Small intestine (tissue), 7 donors: ENCODE measurements at regions not wholly inside any gene's neighbourhood (a gene's known extent, or its start where the extent isn't known, plus 50 kb on each side); places are given as distances from the start of the nearest gene placed in this dataset.

Experiments used
- DNase-seq, 2 donors: peaks; one replicate each; pipeline versions ENCODE4 v3.0.0 to v3.0.0-alpha.2; 2013
- FAIRE-seq: peaks from 2 replicates; lab custom pipeline; 2012; peaks lifted over from hg19 to GRCh38; lab: Jason Lieb, UNC
- H3K27ac ChIP-seq, 3 donors: one replicate each; pipeline ENCODE4 v1.5.1; 2013; ENCODE audit warnings: low read length in 2 of 3, mild to moderate bottlenecking in 2 of 3, control low read depth in 1 of 3, inconsistent platforms in 1 of 3, low read depth in 1 of 3, moderate library complexity in 1 of 3
- H3K27me3 ChIP-seq, 3 donors: one replicate each; pipeline ENCODE4 v1.6.1; 2013; ENCODE audit warnings: low read length in 3 of 3, inconsistent platforms in 1 of 3; ENCODE audit not compliant: control insufficient read depth in 3 of 3, insufficient read depth in 3 of 3
- H3K36me3 ChIP-seq, 3 donors: one replicate each; pipeline ENCODE4 v1.6.1; 2013; ENCODE audit warnings: low read length in 3 of 3, inconsistent platforms in 1 of 3, low read depth in 1 of 3, mild to moderate bottlenecking in 1 of 3, moderate library complexity in 1 of 3; ENCODE audit not compliant: control insufficient read depth in 3 of 3, insufficient read depth in 2 of 3
- H3K4me1 ChIP-seq, 3 donors: one replicate each; pipeline ENCODE4 v1.6.1; 2013; ENCODE audit warnings: low read length in 2 of 3, inconsistent platforms in 1 of 3, low read depth in 1 of 3, mild to moderate bottlenecking in 1 of 3, moderate library complexity in 1 of 3; ENCODE audit not compliant: control insufficient read depth in 3 of 3, insufficient read depth in 2 of 3
- H3K4me3 ChIP-seq, 3 donors: one replicate each; pipeline ENCODE4 v1.5.1; 2013; ENCODE audit warnings: low read length in 3 of 3, control low read depth in 1 of 3, inconsistent platforms in 1 of 3, low read depth in 1 of 3, mild to moderate bottlenecking in 1 of 3, moderate library complexity in 1 of 3
- H3K9me3 ChIP-seq, 2 donors: one replicate each; pipeline ENCODE4 v1.6.1; 2013; ENCODE audit warnings: low read depth in 1 of 2, low read length in 1 of 2; ENCODE audit not compliant: control insufficient read depth in 2 of 2, insufficient read depth in 1 of 2
- WGBS, 3 donors: extraction: QIAGEN DNeasy Blood & Tissue Kit; methylation state at CpG; one replicate each; pipeline ENCODE4 v1.1.7; 2013; 5-methylcytosine and 5-hydroxymethylcytosine counted together
- donor health status: healthy with polysubstance abuse.
- donor health status: control.
- donor health status: control.
- donor health status: Bipolar disorder and iron deficiency.
- donor health status: healthy.

- no peaks in the 10 kb centered on the region for H3K36me3 ChIP-seq
- FAIRE-seq, result no peak
- no peaks in the 10 kb centered on the region for H3K9me3 ChIP-seq
- WGBS, 3 donors, result 97 to 100% (median 98%) methylated on average over 3 of the region's 3 CpGs
- no peak overlapping the region for H3K27ac ChIP-seq
- no peaks in the 10 kb centered on the region for H3K27me3 ChIP-seq
- DNase-seq, result no peak
- no peaks in the 10 kb centered on the region for H3K4me1 ChIP-seq
- no peak overlapping the region for H3K4me3 ChIP-seq
Measured at GRCh38 chr3:105923140-105923539, 54.3 kb upstream of the CBLB start.

- Histone ChIP-seq H3K4me3 (no peak overlapping the region), H3K36me3 (no peaks in the 10 kb centered on the region), H3K4me1 (no peaks in the 10 kb centered on the region), H3K9me3 (no peaks in the 10 kb centered on the region), H3K27me3 (no peaks in the 10 kb centered on the region), H3K27ac (no peak overlapping the region)
- DNase-seq (peak; percentile 5 to 38), FAIRE-seq (no peak)
- WGBS, 3 donors, result 77 to 83% (median 79%) methylated on average over 1 of the region's 1 CpG
Measured at GRCh38 chr3:105927741-105928140, 58.9 kb upstream of the CBLB start.

GRCh38 chr3:105930733-105931132, 61.9 kb upstream of the CBLB start:
- Histone ChIP-seq H3K9me3 (no peaks in the 10 kb centered on the region), H3K27ac (no peak overlapping the region), H3K4me1 (no peaks in the 10 kb centered on the region), H3K27me3 (no peaks in the 10 kb centered on the region), H3K36me3 (no peaks in the 10 kb centered on the region), H3K4me3 (no peak overlapping the region)
- DNase-seq (no peak), FAIRE-seq (no peak)
- WGBS, 3 donors, result 61 to 69% (median 68%) methylated on average over 3 of the region's 3 CpGs

GRCh38 chr3:105931500-105931899, 62.7 kb upstream of the CBLB start:
- no peak for DNase-seq
- H3K4me3 ChIP-seq, result no peak overlapping the region
- no peak for FAIRE-seq
- H3K4me1 ChIP-seq, result no peaks in the 10 kb centered on the region
- no peaks in the 10 kb centered on the region for H3K36me3 ChIP-seq
- H3K27ac ChIP-seq, result no peak overlapping the region
- H3K9me3 ChIP-seq, result no peaks in the 10 kb centered on the region
- no peaks in the 10 kb centered on the region for H3K27me3 ChIP-seq
- 79 to 85% (median 79%) methylated on average over 2 of the region's 2 CpGs for WGBS, 3 donors

GRCh38 chr3:105933871-105934270, 65.1 kb upstream of the CBLB start:
- peaks cover 0 to 4% (median 0%) of the 10 kb centered on the region in 3 donors for H3K4me1 ChIP-seq
- FAIRE-seq (no peak), DNase-seq (no peak)
- H3K36me3 ChIP-seq, result no peaks in the 10 kb centered on the region
- H3K27me3 ChIP-seq, result no peaks in the 10 kb centered on the region
- no peak overlapping the region for H3K27ac ChIP-seq
- 71 to 77% (median 75%) methylated on average over 4 of the region's 4 CpGs for WGBS, 3 donors
- no peaks in the 10 kb centered on the region for H3K9me3 ChIP-seq
- no peak overlapping the region for H3K4me3 ChIP-seq

GRCh38 chr3:105938101-105938500, 69.3 kb upstream of the CBLB start:
- no peak overlapping the region for H3K4me3 ChIP-seq
- H3K27ac ChIP-seq, result no peak overlapping the region
- 14 to 24% (median 20%) methylated on average over 3 of the region's 3 CpGs for WGBS, 3 donors
- peaks cover 0 to 4% (median 0%) of the 10 kb centered on the region in 3 donors for H3K4me1 ChIP-seq
- DNase-seq (peak; percentile 36 to 49), FAIRE-seq (no peak)
- H3K9me3 ChIP-seq, result no peaks in the 10 kb centered on the region
- no peaks in the 10 kb centered on the region for H3K36me3 ChIP-seq
- H3K27me3 ChIP-seq, result no peaks in the 10 kb centered on the region

DNA sequence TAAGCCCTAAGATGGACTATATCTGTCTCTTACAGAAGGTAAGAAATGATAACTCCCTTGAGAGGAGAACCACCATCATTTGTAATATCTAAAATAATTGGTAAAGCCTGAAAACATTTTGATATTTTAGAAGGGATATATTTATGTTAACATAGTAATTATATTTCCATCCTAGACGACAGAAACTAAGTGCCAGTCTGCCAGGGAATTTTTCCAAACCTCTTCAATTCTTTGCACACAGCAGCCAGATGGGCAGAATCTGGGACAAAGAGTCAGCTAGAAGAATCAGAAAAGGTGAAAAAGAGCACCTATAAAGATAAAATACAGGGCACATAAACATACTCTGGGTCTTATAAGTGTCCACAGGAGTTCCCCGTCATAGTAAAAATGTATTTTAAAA, 70.0 kb upstream of the CBLB start:
- WGBS, 3 donors, result 71 to 91% (median 81%) methylated on average over 2 of the region's 2 CpGs
- no peaks in the 10 kb centered on the region for H3K9me3 ChIP-seq
- H3K36me3 ChIP-seq, result no peaks in the 10 kb centered on the region
- FAIRE-seq (no peak), DNase-seq (no peak)
- no peak overlapping the region for H3K4me3 ChIP-seq
- H3K4me1 ChIP-seq, result peaks cover 0 to 4% (median 0%) of the 10 kb centered on the region in 3 donors
- no peak overlapping the region for H3K27ac ChIP-seq
- no peaks in the 10 kb centered on the region for H3K27me3 ChIP-seq

- FAIRE-seq, result no peak
- Histone ChIP-seq H3K9me3 (no peaks in the 10 kb centered on the region), H3K36me3 (no peaks in the 10 kb centered on the region), H3K27ac (no peak overlapping the region), H3K4me3 (no peak overlapping the region), H3K4me1 (no peaks in the 10 kb centered on the region), H3K27me3 (no peaks in the 10 kb centered on the region)
- DNase-seq, result no peak
Measured at GRCh38 chr3:105944276-105944675, 75.5 kb upstream of the CBLB start.

DNA sequence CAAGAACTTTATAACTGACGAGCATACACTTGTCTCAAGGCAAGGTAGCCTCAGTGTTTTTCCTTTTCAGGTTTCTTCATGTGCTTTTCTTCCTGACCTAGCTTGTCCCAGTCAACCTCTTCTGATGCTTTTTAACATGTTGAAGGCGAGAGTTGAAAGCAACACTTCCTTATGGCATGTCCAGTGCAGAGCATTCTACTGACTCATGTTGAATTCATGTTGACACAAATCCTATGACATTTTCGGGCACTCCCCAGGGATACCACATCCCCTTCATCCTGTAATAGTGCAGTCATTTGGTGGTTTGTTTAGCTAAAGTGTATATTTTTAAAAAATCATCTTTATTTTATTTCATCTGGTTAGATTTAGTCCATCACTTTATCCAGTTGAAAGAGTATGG, 75.9 kb upstream of the CBLB start:
- no peaks in the 10 kb centered on the region for H3K9me3 ChIP-seq
- no peak overlapping the region for H3K4me3 ChIP-seq
- WGBS, 3 donors, result 87 to 91% (median 88%) methylated on average over 3 of the region's 3 CpGs
- DNase-seq, result no peak
- H3K27me3 ChIP-seq, result no peaks in the 10 kb centered on the region
- FAIRE-seq, result no peak
- H3K36me3 ChIP-seq, result no peaks in the 10 kb centered on the region
- H3K27ac ChIP-seq, result no peak overlapping the region
- H3K4me1 ChIP-seq, result no peaks in the 10 kb centered on the region
